ENCODE measurements at regions not wholly inside any gene's neighbourhood (a gene's known extent, or its start where the extent isn't known, plus 50 kb on each side); places are given as distances from the start of the nearest gene placed in this dataset.
"Not testable (repeated sequence)": the region's sequence is repeated elsewhere in the genome, so short reads cannot be mapped to it uniquely, and the experiment has no call there.

DNA sequence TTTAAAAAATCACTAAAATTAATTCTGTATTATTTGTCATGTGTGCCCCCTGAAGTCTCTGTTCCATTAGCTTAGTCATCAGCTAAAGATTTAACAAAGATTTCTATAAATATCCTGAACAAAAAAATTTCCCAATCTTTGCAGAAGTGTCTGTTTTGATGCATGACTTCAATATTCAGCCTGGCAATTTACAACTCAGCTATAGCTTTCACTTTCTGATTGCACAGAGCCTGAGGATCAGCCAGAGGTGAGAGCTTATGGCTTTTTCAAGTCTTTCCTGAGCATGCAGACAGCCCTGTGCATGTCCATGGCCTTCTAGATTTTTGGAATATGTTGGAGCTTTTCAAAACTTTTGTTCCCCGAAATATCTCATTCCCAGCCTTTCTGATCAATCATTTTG is 420.1 kb downstream of the ZNF674 start:
- Histone ChIP-seq H3K27ac (ENCODE audit: low read length) (peak overlapping the region; percentile 62), H3K9ac (ENCODE audit: low read depth, low read length) (peak overlapping the region; percentile 30; the same call in 1 of the 2 replicates), H3K9me3 (ENCODE audit: insufficient read depth, low read length, severe bottlenecking) (no peaks in the 10 kb centered on the region), H3K4me3 (ENCODE audit: low read depth in 1 of 2, low read length in 2 of 2) (no peak overlapping the region), H2AFZ (ENCODE audit: low read depth, low read length) (peak overlapping the region; percentile 61), H3K36me3 (ENCODE audit: insufficient read depth, low read length) (no peaks in the 10 kb centered on the region), H3K79me2 (ENCODE audit: insufficient read depth, low read length) (no peaks in the 10 kb centered on the region), H3K4me1 (ENCODE audit: insufficient read depth, low read length) (peaks cover 15% of the 10 kb centered on the region), H3K27me3 (ENCODE audit: insufficient read depth, low read length, poor library complexity) (no peaks in the 10 kb centered on the region), H4K20me1 (ENCODE audit: insufficient read depth, low read length) (no peaks in the 10 kb centered on the region), H3K4me2 (ENCODE audit: insufficient read depth, low read length) (peak overlapping the region; percentile 40)
- TF ChIP-seq EZH2 (IDR thresholded peaks at IDR 0.05; ENCODE audit: borderline replicate concordance, low read depth, low read length, severe bottlenecking) (no peak), CTCF (IDR thresholded peaks at IDR 0.05; ENCODE audit: borderline replicate concordance, extremely low read depth, low read length, poor library complexity, severe bottlenecking) (no peak)
- DNase-seq (peak; percentile 21), ATAC-seq (ENCODE audit: insufficient read depth, low read depth) (peak; percentile 88)

GRCh38 chrX:46117234-46117633 is 428.0 kb downstream of the ZNF674 start:
- H3K79me2 ChIP-seq (ENCODE audit: insufficient read depth, low read length), result no peaks in the 10 kb centered on the region
- H3K4me3 ChIP-seq (ENCODE audit: low read depth in 1 of 2, low read length in 2 of 2), result no peak overlapping the region
- no peaks in the 10 kb centered on the region for H3K27me3 ChIP-seq (ENCODE audit: insufficient read depth, low read length, poor library complexity)
- DNase-seq, result peak; percentile 7
- H3K27ac ChIP-seq (ENCODE audit: low read length), result no peak overlapping the region
- H3K4me2 ChIP-seq (ENCODE audit: insufficient read depth, low read length), result no peak overlapping the region
- peaks cover 3% of the 10 kb centered on the region; the same call in 1 of the 2 replicates for H3K4me1 ChIP-seq (ENCODE audit: insufficient read depth, low read length)
- TF ChIP-seq EZH2 (IDR thresholded peaks at IDR 0.05; ENCODE audit: borderline replicate concordance, low read depth, low read length, severe bottlenecking), result no peak
- TF ChIP-seq CTCF (IDR thresholded peaks at IDR 0.05; ENCODE audit: borderline replicate concordance, extremely low read depth, low read length, poor library complexity, severe bottlenecking), result no peak
- no peaks in the 10 kb centered on the region for H3K9me3 ChIP-seq (ENCODE audit: insufficient read depth, low read length, severe bottlenecking)
- no peaks in the 10 kb centered on the region for H4K20me1 ChIP-seq (ENCODE audit: insufficient read depth, low read length)
- ATAC-seq (ENCODE audit: insufficient read depth, low read depth), result no peak
- no peak overlapping the region for H3K9ac ChIP-seq (ENCODE audit: low read depth, low read length)
- H3K36me3 ChIP-seq (ENCODE audit: insufficient read depth, low read length), result no peaks in the 10 kb centered on the region
- H2AFZ ChIP-seq (ENCODE audit: low read depth, low read length), result no peak overlapping the region

GRCh38 chrX:46087310-46087709 is 457.9 kb downstream of the ZNF674 start:
- H2AFZ ChIP-seq (ENCODE audit: low read depth, low read length); H4K20me1 ChIP-seq (ENCODE audit: insufficient read depth, low read length); H3K4me1 ChIP-seq (ENCODE audit: insufficient read depth, low read length); DNase-seq; H3K9ac ChIP-seq (ENCODE audit: low read depth, low read length); H3K79me2 ChIP-seq (ENCODE audit: insufficient read depth, low read length); H3K9me3 ChIP-seq (ENCODE audit: insufficient read depth, low read length, severe bottlenecking); H3K4me2 ChIP-seq (ENCODE audit: insufficient read depth, low read length); H3K4me3 ChIP-seq (ENCODE audit: low read depth in 1 of 2, low read length in 2 of 2); H3K27me3 ChIP-seq (ENCODE audit: insufficient read depth, low read length, poor library complexity); H3K27ac ChIP-seq (ENCODE audit: low read length); ATAC-seq (ENCODE audit: insufficient read depth, low read depth); H3K36me3 ChIP-seq (ENCODE audit: insufficient read depth, low read length): not testable (repeated sequence)

GRCh38 chrX:46080121-46080520 is 465.1 kb downstream of the ZNF674 start:
- not testable (repeated sequence) for DNase-seq; H4K20me1 ChIP-seq (ENCODE audit: insufficient read depth, low read length); H3K36me3 ChIP-seq (ENCODE audit: insufficient read depth, low read length); H3K4me1 ChIP-seq (ENCODE audit: insufficient read depth, low read length); H3K9me3 ChIP-seq (ENCODE audit: insufficient read depth, low read length, severe bottlenecking); H3K27me3 ChIP-seq (ENCODE audit: insufficient read depth, low read length, poor library complexity); H3K4me3 ChIP-seq (ENCODE audit: low read depth in 1 of 2, low read length in 2 of 2); H2AFZ ChIP-seq (ENCODE audit: low read depth, low read length); H3K4me2 ChIP-seq (ENCODE audit: insufficient read depth, low read length); H3K27ac ChIP-seq (ENCODE audit: low read length); H3K9ac ChIP-seq (ENCODE audit: low read depth, low read length); ATAC-seq (ENCODE audit: insufficient read depth, low read depth); H3K79me2 ChIP-seq (ENCODE audit: insufficient read depth, low read length)
